ENCODE measurements at regions not wholly inside any gene's neighbourhood (a gene's known extent, or its start where the extent isn't known, plus 50 kb on each side); places are given as distances from the start of the nearest gene placed in this dataset.
"Not testable (repeated sequence)": the region's sequence is repeated elsewhere in the genome, so short reads cannot be mapped to it uniquely, and the experiment has no call there.

- TF ChIP-seq CTCF, EZH2, EZH2phosphoT487 (IDR thresholded peaks at IDR 0.05): not testable (repeated sequence)
These were observed 311.3 kb upstream of the LUZP2 start for GRCh38 chr11:24185535-24185934.

All from neural progenitor cell (in vitro differentiated cells).